Suppressor macrophage treated with lipopolysaccharide for 1 hour (primary cell): ENCODE measurements at regions not wholly inside any gene's neighbourhood (a gene's known extent, or its start where the extent isn't known, plus 50 kb on each side); places are given as distances from the start of the nearest gene placed in this dataset.

Source experiments
- DNase-seq, 3 donors: peaks; one replicate each; pipeline ENCODE4 v3.0.0-alpha.2; 2020 to 2022

DNA sequence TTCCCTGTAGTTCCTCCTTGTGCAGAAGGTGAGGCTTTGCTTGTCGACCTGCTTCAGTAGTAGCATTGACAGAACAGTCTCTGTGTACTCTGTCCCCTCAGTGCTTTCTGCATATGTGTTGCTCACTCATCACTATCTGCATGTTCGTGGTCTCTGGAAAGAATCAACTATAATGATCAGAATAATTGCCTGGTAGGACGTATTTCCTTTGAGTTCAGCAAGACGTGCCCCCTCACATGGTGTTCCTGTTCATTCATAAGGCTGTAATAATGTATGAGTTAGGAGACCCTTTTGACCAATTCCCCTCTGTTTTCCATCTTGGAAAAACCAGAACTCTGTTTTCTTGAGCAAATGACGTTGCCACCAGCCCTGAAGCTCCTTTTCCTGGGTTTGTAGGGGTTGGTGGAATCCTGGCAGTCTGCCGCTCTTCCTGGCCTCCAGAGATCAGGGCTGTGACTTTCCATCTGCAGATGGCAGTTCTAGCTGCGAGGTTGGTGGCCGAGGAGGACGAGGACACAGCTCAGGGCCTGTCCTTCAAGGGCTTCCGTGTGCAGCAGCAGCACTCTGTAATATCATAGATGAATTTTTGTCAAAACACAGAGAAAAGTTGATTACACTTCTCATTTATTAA is 61.9 kb downstream of the EXOSC2 start:
- no peak for DNase-seq

GRCh38 chr9:130756037-130756436 is 62.5 kb downstream of the EXOSC2 start:
- peak; percentile 35 to 44 (median 39) for DNase-seq

DNA sequence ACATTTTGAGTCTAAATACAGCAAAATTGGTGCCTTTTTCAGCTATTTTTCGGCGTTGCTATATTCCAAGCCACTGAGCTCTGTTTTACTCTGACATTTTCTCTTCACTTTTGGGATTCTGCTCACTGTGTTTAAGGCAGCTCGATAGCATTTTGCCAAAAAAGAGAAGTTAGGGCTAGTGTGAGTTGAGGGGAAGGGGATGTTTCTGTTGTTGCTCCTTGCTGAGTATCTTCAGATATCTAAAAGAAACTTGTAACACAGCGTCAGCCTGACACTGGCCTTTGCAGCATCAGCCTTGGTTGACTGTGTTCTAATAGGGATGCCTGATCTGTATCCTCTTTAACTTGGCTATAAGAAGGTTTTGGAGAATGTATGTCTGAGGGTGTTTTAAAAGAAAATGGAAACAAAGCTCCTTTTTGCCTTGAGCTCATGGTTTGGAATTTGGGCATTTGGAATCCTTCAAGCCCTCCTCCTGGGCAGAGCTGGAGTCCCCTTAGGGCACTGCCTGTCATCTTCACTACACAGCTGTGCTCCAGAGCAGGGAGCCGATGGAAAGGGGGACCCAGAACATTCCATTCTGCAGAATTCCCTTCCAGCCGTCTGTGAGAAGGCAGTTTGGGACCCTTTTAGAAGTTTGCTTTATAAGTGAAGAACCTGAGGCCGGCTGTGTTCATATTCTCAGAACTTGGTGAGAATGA is 63.0 kb downstream of the EXOSC2 start:
- DNase-seq, result peak; percentile 26 to 45 (median 38)

- DNase-seq, result no peak
Observed at GRCh38 chr9:130759738-130760137, 66.2 kb downstream of the EXOSC2 start.

- DNase-seq, result no peak
Observed at GRCh38 chr9:130763331-130764171, 70.0 kb downstream of the EXOSC2 start.

GRCh38 chr9:130765137-130766020 is 69.7 kb upstream of the ABL1 start:
- no peak for DNase-seq

- peak in 1 of 3 donors; percentile 10 for DNase-seq
Observed at GRCh38 chr9:130766021-130766926, 68.8 kb upstream of the ABL1 start.

GRCh38 chr9:130766927-130767307 is 68.1 kb upstream of the ABL1 start:
- peak in 2 of 3 donors; percentile 25 to 44 for DNase-seq

DNA sequence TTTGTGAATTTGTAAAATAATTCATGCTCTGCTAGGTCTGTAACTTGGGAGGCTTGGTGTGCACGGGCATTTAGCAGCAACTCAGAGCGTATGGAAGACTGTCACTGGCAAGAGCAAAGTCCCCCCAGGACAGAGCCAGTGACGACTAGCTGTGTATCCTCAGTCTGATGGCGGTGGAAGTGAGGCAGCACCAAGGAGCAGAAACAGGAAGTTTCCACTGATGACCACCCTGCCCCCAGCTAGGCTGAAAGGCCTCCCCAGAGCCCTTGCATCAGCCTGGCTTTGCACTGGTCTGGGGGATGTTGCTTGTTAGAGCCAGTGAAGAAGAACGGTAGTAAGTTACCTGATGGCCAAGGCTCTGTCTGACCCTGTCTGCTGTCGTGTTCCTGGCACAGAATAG is 66.8 kb upstream of the ABL1 start:
- DNase-seq, result peak; percentile 74 to 81 (median 79)

DNA sequence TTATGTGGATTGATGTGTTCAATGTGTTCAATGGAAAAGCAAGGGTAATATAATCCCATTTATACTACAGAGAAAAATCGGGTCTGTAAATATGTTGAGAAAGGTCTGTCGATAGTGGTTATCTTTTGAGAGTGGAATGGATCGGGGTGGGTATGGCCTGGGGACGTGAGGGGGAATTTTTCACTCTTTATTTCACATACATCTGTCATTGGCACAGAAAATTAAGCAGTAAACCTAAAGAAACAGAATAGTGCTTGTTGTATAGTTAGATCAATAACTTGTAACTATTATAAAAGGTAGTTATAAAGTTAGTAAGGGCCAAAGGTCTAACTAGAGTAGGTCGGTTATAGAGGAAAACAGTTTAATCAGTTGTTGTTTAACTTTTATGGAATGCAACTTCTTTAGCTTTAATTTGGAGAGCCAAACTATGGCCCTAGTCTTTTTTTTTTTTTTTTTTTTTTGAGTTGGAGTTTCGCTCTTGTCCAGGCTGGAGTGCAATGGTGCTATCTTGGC is 66.1 kb upstream of the ABL1 start:
- DNase-seq, result no peak

- DNase-seq, result no peak
Observed at GRCh38 chr9:130770093-130770492, 65.0 kb upstream of the ABL1 start.

DNA sequence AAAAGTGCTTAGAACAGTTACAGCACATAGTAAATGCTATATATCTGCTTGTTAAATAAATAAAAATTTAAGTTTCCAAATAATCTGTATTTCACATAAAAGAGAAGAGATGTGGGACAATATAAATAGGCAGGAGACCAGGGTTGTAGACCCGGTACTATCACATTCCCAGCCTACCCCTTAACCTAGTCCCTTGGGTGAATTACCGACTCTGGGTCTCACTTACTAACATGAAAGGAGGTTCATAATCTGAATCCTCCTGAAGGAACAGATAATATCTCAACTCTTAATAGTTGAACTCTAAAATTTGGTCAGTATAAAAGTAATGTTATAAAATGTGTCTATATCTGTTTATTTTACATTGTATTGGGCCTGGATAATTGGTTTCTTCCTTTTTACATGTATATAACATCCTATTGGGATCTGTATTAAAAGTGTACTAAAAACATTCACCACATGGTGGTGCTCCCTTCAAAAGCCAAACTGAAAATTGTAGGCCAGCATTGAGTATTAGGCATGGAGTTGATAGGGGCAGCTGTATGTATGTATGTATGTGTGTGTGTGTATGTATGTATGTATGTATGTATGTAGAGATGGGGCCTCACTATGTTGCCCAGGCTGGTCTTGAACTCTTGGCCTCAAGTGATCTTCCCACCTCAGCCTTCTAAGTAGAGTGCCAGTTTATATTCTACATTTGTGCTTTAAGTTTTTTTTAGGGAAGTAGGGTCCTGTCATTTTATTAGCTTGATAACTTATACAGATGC is 64.2 kb upstream of the ABL1 start:
- peak; percentile 60 to 71 (median 67) for DNase-seq

GRCh38 chr9:130772185-130772584 is 62.9 kb upstream of the ABL1 start:
- no peak for DNase-seq

GRCh38 chr9:130774183-130774582 is 60.9 kb upstream of the ABL1 start:
- DNase-seq, result no peak

- peak in 1 of 3 donors; percentile 17 for DNase-seq
Observed at GRCh38 chr9:130775336-130775991, 59.6 kb upstream of the ABL1 start.

DNA sequence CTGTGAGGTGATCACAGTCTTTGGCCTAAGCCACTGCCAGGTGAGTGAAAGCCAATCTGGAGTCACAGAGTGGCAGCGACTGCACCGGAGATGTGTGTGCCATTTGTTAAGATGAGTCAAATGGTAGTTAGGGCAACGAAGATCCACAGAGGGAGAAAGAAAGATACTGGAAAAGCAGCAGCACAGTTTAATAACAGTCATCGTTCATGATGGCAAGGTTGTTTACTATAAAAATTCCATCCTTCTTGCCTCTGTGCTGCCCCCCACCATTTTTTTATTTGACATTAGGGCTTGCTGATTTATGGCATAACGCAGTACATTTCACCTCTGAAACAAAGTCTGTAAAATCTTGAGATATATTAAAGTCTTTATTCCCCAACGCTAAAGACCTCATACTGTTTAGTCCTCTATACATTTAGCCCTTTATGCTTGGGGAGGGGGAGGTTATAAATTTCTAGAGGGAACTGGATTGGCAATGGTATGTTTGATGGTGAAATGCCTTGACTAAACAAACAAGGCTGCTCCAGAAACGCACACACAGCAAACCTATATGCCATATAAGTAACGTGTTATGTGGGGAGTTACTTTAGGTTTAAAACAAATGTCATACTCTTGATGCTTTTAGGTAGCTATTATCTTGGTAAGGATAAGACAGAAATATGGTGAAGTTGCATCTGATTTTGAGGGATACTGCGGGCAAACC is 55.8 kb upstream of the ABL1 start:
- no peak for DNase-seq

DNA sequence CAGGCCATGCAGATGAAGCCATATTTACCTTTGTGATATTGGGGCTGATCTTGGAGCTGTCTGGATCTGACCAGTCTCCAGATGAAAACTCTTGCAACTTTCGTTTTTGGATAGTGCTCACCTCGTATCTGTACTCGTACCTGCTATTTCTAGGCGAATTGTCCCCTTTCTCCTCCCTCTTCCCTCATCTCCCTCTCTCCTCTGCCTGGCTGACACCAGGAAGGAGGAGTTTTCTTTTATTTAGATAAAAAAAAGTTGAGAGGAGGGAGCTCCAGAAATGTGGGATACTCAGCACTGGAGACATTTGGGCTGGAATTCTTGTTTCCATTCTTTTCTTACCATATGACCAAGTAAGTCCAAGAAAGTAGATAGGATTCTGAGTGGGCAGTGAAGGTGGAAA is 54.6 kb upstream of the ABL1 start:
- no peak for DNase-seq

DNA sequence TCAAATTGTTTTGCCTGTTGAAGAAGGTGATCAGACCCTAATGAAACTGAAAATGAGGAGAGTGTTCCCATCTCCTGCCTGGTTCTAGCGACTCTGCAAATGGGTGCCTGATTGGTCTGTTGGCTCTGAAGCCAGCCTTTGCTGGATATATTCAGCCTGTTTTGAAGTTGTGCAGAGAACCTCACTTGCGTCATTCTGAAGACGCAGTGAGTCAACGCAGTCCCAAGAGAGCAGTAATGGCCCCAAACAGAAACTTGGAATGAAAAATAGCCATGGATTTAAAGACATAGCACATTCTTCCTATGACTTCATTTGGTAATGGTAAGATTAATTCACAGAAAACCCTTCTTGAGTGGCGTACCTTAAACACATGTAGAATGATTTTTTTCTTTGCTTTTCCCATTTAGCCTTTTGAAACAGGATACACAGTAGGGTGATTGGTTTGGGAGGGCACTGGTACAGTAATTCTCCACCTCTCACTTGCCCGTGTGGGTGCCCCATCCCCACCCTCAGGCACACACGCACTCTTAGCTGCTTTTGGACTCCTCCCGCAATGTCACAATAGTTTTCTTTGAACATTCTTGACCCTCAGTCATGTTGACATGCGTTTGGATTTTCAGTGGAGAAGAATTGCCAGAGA is 54.1 kb upstream of the ABL1 start:
- DNase-seq, result no peak

DNA sequence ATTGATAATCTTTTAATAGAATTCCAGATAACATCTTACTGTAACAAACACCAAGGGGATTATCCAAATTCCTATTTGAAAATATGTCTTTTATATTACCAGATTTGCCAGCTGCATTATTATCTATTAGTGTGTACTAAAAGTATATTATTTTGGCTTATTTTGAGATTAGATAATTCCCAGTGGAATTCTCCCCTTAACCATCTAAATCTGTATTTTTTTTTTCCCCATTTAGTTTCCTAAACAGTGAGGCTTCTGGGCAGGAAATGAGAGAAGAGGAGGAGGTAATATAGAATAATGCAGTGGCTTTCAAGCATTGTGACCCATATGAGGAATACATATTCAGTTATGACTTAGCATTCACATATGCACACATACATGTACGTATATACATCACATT is 53.5 kb upstream of the ABL1 start:
- no peak for DNase-seq
